ENCODE measurements at regions not wholly inside any gene's neighbourhood (a gene's known extent, or its start where the extent isn't known, plus 50 kb on each side); places are given as distances from the start of the nearest gene placed in this dataset.
A peak's percentile ranks its signal among the peaks of the same experiment; 100 is the strongest.

DNA sequence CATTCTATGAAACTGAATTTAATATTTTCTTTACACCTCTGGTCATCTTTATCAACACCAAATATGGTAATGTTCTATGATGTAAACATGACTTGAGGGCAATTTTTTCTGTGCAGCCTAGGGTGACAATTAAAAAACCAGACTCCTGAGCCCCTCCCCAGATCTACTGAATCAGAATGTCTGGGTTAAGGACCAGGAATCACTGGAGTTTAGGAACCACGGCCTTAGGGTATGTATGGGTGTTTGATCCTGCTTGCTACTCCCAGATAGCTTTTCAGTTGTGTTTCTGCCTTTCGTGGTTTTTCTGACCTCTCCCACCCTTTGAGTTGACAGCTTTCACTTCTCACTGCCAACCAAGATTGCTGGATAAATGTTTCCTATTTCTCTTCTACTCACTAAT is 332.2 kb downstream of the DHX15 start:
- ATAC-seq: no peak
- Histone ChIP-seq H3K27me3 (ENCODE audit: insufficient read depth in 3 of 3, low read length in 2 of 3) (no peaks in the 10 kb centered on the region), H3K27ac (no peak overlapping the region), H3K36me3 (ENCODE audit: insufficient read depth in 1 of 2, low read depth in 1 of 2) (no peaks in the 10 kb centered on the region), H3K4me1 (peaks cover 25% of the 10 kb centered on the region), H3K9me3 (no peaks in the 10 kb centered on the region), H3K4me3 (no peak overlapping the region)
- DNase-seq: no peak
- TF ChIP-seq, protein P1, sequence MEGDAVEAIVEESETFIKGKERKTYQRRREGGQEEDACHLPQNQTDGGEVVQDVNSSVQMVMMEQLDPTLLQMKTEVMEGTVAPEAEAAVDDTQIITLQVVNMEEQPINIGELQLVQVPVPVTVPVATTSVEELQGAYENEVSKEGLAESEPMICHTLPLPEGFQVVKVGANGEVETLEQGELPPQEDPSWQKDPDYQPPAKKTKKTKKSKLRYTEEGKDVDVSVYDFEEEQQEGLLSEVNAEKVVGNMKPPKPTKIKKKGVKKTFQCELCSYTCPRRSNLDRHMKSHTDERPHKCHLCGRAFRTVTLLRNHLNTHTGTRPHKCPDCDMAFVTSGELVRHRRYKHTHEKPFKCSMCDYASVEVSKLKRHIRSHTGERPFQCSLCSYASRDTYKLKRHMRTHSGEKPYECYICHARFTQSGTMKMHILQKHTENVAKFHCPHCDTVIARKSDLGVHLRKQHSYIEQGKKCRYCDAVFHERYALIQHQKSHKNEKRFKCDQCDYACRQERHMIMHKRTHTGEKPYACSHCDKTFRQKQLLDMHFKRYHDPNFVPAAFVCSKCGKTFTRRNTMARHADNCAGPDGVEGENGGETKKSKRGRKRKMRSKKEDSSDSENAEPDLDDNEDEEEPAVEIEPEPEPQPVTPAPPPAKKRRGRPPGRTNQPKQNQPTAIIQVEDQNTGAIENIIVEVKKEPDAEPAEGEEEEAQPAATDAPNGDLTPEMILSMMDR (IDR thresholded peaks at IDR 0.05): no peak
- intact Hi-C loops (cut with DNase I): no loop called here
- WGBS, 3 donors: 51 to 54% (median 52%) methylated on average over 2 of the region's 2 CpGs

DNA sequence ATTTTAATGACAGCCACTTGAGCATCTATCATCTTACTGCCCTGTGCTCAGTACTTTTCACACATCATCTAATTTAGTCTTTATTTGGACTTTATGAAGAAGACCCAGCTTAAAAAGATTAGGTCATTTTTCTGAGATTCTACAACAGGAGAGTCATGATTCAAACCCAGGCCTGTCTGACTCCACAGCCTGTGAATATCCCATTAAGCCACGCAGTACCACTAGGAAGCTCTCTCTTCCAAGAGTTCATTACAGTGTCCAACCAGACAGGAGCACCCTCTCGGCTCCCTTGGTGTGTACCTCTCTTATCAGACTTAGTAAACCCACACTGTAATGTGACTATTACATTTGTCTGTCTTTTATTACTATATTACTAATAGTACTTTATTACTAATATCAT is 332.8 kb downstream of the DHX15 start:
- Histone ChIP-seq H3K27me3 (ENCODE audit: insufficient read depth in 3 of 3, low read length in 2 of 3) (no peaks in the 10 kb centered on the region), H3K4me1 (peaks cover 22% of the 10 kb centered on the region), H3K36me3 (ENCODE audit: insufficient read depth in 1 of 2, low read depth in 1 of 2) (no peaks in the 10 kb centered on the region), H3K9me3 (no peaks in the 10 kb centered on the region), H3K27ac (no peak overlapping the region), H3K4me3 (no peak overlapping the region)
- intact Hi-C loops (cut with DNase I): no loop called here
- ATAC-seq: no peak
- no peak for DNase-seq
- 43 to 85% (median 49%) methylated on average over 2 of the region's 2 CpGs for WGBS, 3 donors
- TF ChIP-seq, protein P1 (IDR thresholded peaks at IDR 0.05): no peak

DNA sequence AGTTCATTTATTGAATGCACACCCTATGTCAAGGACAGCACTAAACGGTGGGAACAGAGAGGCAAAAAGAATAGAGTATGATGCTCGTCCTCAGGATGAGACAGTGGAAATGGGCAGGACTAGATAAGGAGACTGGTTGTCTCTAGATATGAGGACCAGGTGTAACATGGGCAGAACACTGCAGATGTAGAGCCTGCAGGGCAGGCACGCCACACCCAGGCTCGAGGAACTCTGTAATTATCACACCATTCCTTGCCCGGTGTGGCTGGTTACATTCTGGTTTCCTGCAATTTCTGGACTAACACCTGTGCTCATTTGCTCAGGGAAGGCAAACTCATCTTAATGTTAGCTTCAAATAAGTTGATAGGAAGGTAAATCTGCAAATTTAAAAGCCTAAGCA is 334.4 kb downstream of the DHX15 start:
- intact Hi-C loops (cut with DNase I): loop anchor here in 1 of 2 donors (5.0 kb wide), 1 partner anchor 167 kb away; no protein-coding TSS in a partner anchor

DNA sequence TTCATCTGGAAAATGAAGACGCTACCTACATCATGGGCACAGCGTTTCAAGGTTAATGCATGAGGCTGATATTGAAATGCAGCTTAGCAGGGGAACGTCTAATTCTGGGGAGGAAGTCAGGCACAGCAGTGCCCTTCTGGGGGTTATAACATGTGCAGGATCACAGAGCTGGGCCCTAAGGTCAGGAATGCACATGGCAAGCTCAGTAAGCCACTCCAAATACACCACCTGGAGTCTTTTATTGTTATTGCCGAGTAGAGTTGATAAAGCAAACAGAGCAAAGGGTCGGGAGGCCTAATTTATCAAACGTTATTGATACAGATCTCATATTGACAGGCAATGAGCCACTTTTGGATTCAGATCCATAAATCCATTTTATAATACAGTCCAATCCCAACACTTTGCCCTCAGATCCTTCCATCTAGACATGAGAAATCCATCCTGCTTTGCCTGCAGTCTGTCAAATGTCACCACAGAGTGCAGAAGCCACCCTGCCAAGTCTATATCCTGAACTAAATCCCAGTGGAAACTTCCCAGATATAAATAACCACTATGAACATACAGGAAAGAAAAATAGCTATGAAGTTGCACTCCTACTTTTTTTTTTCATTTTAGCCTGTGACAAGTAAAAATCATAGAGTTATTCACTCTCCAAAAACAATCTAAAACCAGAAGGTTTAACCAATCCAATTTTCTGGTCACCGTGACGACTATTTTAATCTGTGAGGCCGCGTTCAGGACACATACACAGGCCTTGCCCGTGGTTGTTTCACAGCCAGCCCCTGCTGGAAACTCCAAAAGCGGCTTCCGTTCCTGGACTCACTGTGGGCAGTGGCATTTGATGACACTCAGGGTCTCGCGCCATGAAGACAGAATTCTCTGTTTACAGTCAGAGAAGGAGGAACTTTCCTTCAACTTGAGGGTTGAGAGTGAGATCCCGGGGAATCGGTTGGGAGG is 335.4 kb downstream of the DHX15 start:
- Histone ChIP-seq H3K27me3 (ENCODE audit: insufficient read depth in 3 of 3, low read length in 2 of 3) (no peaks in the 10 kb centered on the region), H3K4me1 (peaks cover 32% of the 10 kb centered on the region), H3K36me3 (ENCODE audit: insufficient read depth in 1 of 2, low read depth in 1 of 2) (no peaks in the 10 kb centered on the region), H3K4me3 (peak overlapping the region; percentile 29), H3K9me3 (no peaks in the 10 kb centered on the region), H3K27ac (peak overlapping the region; percentile 56)
- ATAC-seq: peak; percentile 31 to 62 (median 52)
- WGBS, 3 donors: 10 to 14% (median 12%) methylated on average over 17 of the region's 17 CpGs
- TF ChIP-seq, protein P1 (IDR thresholded peaks at IDR 0.05): no peak
- DNase-seq: peak; percentile 15 to 58
- intact Hi-C loops (cut with DNase I): loop anchor here in 1 of 2 donors (5.0 kb wide), 1 partner anchor 168 kb away; no protein-coding TSS in a partner anchor

More for the DNA sequence above, 334.4 kb downstream of the DHX15 start:
- TF ChIP-seq, protein P1 (IDR thresholded peaks at IDR 0.05): no peak
- Histone ChIP-seq H3K4me3 (no peak overlapping the region), H3K36me3 (ENCODE audit: insufficient read depth in 1 of 2, low read depth in 1 of 2) (no peaks in the 10 kb centered on the region), H3K9me3 (no peaks in the 10 kb centered on the region), H3K27ac (no peak overlapping the region), H3K4me1 (peaks cover 22% of the 10 kb centered on the region), H3K27me3 (ENCODE audit: insufficient read depth in 3 of 3, low read length in 2 of 3) (no peaks in the 10 kb centered on the region)
- ATAC-seq (no peak), DNase-seq (no peak)
- WGBS, 3 donors: 64 to 75% (median 71%) methylated on average over 5 of the region's 5 CpGs
